HG02678 (cell line): ENCODE measurements at regions not wholly inside any gene's neighbourhood (a gene's known extent, or its start where the extent isn't known, plus 50 kb on each side); places are given as distances from the start of the nearest gene placed in this dataset.
A peak's percentile ranks its signal among the peaks of the same experiment; 100 is the strongest.
"Not testable (repeated sequence)": the region's sequence is repeated elsewhere in the genome, so short reads cannot be mapped to it uniquely, and the experiment has no call there.

ENCODE experiments used
- ATAC-seq: cut with Tn5 transposase; IDR thresholded peaks from one replicate; pipeline ENCODE4 v1.9.1; 2021; ENCODE audit warnings: mild to moderate bottlenecking, moderate library complexity; ENCODE audit not compliant: unreplicated experiment

GRCh38 chr5:82661933-82662332 lies 383.8 kb upstream of the RPS23 start:
- ATAC-seq: no peak

GRCh38 chr5:82661462-82661861 lies 383.3 kb upstream of the RPS23 start:
- no peak for ATAC-seq

GRCh38 chr5:82659115-82659514 lies 381.0 kb upstream of the RPS23 start:
- no peak for ATAC-seq

GRCh38 chr5:82657033-82657699 lies 379.0 kb upstream of the RPS23 start:
- ATAC-seq: no peak

GRCh38 chr5:82656341-82656761 lies 378.2 kb upstream of the RPS23 start:
- ATAC-seq: no peak

GRCh38 chr5:82655078-82655477 lies 376.9 kb upstream of the RPS23 start:
- ATAC-seq: no peak

- no peak for ATAC-seq
Observed at GRCh38 chr5:82649943-82650342, 371.8 kb upstream of the RPS23 start.

GRCh38 chr5:82644766-82645165 lies 366.6 kb upstream of the RPS23 start:
- no peak for ATAC-seq

- ATAC-seq: no peak
Observed at GRCh38 chr5:82644229-82644628, 366.1 kb upstream of the RPS23 start.

GRCh38 chr5:82642313-82642712 lies 364.2 kb upstream of the RPS23 start:
- no peak for ATAC-seq

- peak; percentile 85 for ATAC-seq
Observed at GRCh38 chr5:82641331-82642003, 363.3 kb upstream of the RPS23 start.

- ATAC-seq: no peak
Observed at GRCh38 chr5:82640916-82641315, 362.8 kb upstream of the RPS23 start.

- ATAC-seq: no peak
Observed at GRCh38 chr5:82639393-82640144, 361.4 kb upstream of the RPS23 start.

- ATAC-seq: no peak
Observed at GRCh38 chr5:82636591-82636990, 358.4 kb upstream of the RPS23 start.

GRCh38 chr5:82635561-82636288 lies 357.6 kb upstream of the RPS23 start:
- ATAC-seq: peak; percentile 85

GRCh38 chr5:82628364-82628910 lies 350.3 kb upstream of the RPS23 start:
- ATAC-seq: no peak

- not testable (repeated sequence) for ATAC-seq
Observed at GRCh38 chr5:82626905-82627591, 348.9 kb upstream of the RPS23 start.

- not testable (repeated sequence) for ATAC-seq
Observed at GRCh38 chr5:82626012-82626411, 347.9 kb upstream of the RPS23 start.

- ATAC-seq: no peak
Observed at GRCh38 chr5:82624062-82624461, 345.9 kb upstream of the RPS23 start.
